Suppressor macrophage treated with lipopolysaccharide for 4 hours (primary cell): ENCODE measurements at regions not wholly inside any gene's neighbourhood (a gene's known extent, or its start where the extent isn't known, plus 50 kb on each side); places are given as distances from the start of the nearest gene placed in this dataset.
A peak's percentile ranks its signal among the peaks of the same experiment; 100 is the strongest.

Experiments used
- DNase-seq: peaks from one replicate; pipeline ENCODE4 v3.0.0-alpha.2; 2020

DNA sequence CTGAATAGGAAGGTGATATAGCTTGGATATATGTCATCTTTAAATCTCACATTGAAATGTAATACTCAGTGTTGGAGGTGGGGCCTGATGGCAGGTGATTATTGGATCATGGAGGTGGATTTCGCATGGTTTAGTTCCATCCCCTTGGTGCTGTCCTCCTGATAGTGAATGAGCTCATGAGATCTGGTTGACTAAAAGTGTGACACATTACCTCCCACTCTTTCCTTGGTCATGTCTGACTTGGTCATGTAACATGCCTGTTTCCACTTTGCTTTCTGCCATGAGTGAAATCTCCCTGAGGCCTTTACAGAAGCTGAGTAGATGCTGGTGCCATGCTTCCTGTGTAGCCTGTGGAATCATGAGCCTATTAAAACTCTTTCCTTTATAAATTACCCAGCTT, 664.5 kb upstream of the NR5A2 start:
- peak; percentile 17 for DNase-seq

GRCh38 chr1:199373139-199373538, 654.4 kb upstream of the NR5A2 start:
- DNase-seq: no peak

DNA sequence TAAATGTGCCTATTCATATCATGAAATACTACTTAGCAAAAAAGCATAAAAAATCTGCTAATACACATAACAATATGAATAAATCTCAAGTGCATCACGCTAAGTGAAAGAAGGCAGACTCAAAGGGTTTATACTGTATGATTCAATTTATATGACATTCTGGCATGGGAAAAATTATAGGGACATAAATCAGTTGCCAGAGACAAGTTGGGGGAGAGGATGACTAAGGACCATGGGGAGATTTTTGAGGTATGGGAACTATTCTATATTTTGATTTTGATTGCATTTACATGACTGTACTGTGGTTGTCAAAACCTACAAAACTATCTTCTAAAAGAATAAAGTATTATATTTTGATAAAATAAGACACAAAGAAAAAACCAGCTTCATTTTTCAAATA, 650.3 kb upstream of the NR5A2 start:
- no peak for DNase-seq

GRCh38 chr1:199383793-199384192, 643.7 kb upstream of the NR5A2 start:
- no peak for DNase-seq

- DNase-seq: no peak
These were observed 632.7 kb upstream of the NR5A2 start for GRCh38 chr1:199394856-199395255.

GRCh38 chr1:199396456-199396855, 631.1 kb upstream of the NR5A2 start:
- no peak for DNase-seq

DNA sequence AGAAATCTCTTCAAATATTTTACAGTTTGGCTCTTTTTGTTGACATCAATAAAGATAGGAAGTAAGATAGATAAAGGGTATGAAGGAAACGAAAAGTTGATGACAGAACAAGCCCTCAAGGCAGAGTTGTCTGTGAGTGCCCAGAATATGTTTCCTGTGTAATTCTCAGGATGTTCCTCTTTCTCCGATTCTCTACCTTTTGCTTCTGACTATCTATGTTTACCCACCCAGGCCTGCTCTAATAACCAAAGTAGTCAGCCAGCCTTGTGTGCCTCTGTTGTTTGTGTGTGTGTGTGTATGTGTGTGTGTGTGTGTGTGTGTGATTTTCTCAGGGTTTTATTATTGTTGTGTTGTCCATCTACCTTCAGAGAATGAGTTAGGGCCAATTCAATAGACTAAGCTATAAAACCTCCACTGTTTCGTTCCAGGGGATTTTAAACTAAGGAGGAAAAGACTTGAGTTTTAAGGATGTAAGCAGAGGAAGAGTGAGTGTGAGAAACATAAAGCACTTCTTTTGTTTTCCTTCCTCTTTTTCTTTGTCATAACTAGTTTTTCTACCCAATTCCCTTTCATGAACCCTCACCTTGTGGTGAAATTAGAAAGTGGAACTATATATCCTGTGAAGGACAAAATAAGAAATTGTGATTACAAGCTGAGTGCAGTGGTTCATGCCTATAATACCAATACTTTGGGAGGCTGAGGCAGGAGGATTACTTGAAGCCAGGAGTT, 627.4 kb upstream of the NR5A2 start:
- DNase-seq: peak; percentile 32

- peak; percentile 1 for DNase-seq
These were observed 623.9 kb upstream of the NR5A2 start for GRCh38 chr1:199403531-199404116.

DNA sequence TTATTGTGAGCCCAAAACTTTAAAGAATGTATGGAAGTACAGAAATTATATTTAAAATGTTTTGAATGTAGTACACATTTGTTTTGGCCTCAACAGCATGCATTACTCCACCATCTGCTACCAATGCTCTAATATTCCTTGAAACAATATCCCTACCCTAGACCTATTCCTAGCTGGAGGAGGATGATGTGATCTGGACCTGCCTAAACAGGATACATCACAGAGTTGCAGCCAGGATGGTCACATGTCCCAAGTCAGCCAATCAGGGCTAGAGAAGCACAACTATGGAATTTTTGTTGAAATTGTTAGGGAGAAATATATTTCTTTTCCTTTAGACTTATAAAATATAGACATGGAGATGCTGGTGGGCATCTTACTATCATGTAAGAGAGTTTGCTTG, 623.3 kb upstream of the NR5A2 start:
- DNase-seq: no peak

DNA sequence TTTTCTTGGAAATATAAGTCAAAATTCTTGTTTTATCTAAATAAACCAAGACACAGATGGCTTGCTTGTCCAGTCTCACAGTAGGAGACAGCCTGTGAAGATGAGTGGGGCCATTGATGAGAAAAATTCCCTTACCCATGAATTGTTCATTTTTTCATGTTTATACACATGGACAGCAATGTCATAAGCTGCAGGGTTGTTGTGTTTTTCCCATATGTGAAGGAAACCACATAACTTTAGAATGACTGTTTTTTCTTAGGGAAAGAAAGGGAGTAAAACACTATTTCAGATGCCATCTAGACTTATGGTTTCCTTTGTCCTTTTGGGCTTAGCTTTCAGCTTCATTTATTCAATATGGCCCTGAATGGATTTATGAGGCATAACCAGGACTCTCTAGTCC, 622.5 kb upstream of the NR5A2 start:
- no peak for DNase-seq

- DNase-seq: no peak
These were observed 621.8 kb upstream of the NR5A2 start for GRCh38 chr1:199405634-199406196.

GRCh38 chr1:199410462-199410861, 617.0 kb upstream of the NR5A2 start:
- DNase-seq: no peak

DNA sequence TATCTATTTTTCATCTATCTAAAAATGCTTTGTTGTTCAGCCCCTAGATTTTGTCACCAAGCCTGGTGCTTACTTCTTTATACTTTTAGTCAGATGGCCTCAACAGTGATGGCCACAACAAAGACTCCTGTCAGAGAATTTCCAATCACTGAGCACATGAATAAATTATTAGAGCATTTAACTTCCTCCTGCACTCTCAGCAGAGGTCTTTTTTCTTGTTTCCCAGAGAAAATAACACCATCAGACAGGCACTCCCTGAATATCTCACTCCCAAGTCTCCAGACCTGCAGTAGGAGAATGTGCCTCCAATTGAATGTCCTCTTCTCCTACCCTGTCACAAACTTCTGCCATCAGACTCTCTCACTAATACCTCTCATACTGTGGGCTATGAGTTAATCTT, 616.0 kb upstream of the NR5A2 start:
- DNase-seq: no peak

DNA sequence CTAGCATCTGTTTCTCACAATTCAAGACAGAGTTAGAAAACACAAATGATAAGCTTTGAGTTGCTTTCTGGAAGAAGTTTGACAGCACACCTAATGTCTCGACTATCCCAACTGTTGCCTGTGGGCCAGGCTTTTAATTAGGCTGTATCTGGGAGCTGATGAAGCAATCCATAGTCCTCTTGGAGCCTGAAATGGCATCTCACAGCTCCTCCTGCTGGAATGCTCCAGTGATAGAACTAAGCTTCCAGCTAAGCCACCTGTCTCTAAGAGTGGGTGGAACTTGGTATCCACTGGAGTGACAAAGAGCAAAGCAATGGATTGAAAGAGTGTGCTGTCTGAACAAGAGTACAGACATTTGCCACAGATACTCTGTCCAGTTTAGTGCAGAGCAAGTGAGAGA, 605.3 kb upstream of the NR5A2 start:
- DNase-seq: no peak

- no peak for DNase-seq
These were observed 579.6 kb upstream of the NR5A2 start for GRCh38 chr1:199447906-199448305.

- DNase-seq: no peak
These were observed 578.9 kb upstream of the NR5A2 start for GRCh38 chr1:199448646-199449045.

GRCh38 chr1:199449221-199449620, 578.3 kb upstream of the NR5A2 start:
- DNase-seq: no peak

DNA sequence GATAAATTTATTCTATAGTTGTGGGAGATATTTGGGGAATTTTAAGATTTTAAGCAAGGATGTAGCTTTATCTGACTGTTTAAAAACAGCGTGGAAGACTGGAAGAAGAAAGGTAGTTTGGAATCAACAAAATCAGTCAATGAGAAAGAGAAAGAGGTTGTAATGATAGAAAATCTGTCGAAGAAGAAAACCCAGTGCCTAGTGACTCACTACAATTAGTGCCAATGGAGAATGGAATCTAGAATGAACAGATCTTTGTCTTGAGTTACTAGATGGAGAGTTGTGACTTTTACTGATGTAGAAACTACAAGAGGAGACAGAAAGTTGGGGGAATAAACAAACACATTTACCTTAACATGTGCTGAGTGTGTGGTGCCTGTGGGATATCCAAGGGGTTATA, 577.8 kb upstream of the NR5A2 start:
- DNase-seq: no peak

DNA sequence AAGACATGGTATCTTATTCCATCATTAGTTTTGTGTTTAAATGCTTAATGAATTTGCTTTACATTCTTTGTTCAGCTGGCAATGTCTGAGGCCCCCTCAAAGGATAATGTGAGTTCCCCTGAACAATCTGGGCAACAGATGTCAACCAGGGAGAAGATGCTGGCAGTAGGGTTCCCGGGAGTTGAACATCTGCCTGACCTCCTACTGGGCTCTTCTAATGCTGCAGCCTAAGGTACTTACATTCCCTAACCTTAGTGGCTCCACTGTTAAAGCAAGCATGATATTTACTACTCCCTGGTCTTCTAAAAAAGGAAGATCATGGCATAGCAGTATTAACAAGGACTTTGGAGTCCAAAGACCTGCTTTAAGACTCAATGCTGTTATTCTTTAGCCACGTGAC, 574.9 kb upstream of the NR5A2 start:
- no peak for DNase-seq

GRCh38 chr1:199453723-199454122, 573.8 kb upstream of the NR5A2 start:
- DNase-seq: no peak

DNA sequence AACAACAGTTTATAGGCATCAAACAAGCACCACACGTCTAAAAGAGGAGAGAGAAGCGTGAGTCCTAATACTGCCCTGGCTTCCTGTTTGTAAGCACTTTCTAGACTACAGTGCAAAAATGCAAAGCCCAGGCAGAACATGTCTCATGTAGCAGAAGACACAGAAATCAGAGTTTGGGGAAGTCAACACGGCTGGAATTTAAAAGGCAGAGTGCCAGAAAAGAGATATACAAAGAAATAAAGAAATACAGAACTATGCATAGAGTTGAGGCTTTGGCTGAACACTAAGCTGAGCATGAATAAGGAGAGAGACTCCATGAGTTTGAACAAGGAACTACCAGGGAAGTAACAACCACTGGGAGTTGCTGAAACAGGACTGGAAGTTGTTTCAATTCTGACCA, 566.6 kb upstream of the NR5A2 start:
- DNase-seq: peak; percentile 38

GRCh38 chr1:199463521-199464127, 563.9 kb upstream of the NR5A2 start:
- DNase-seq: peak; percentile 62

- no peak for DNase-seq
These were observed 560.5 kb upstream of the NR5A2 start for GRCh38 chr1:199466961-199467360.

DNA sequence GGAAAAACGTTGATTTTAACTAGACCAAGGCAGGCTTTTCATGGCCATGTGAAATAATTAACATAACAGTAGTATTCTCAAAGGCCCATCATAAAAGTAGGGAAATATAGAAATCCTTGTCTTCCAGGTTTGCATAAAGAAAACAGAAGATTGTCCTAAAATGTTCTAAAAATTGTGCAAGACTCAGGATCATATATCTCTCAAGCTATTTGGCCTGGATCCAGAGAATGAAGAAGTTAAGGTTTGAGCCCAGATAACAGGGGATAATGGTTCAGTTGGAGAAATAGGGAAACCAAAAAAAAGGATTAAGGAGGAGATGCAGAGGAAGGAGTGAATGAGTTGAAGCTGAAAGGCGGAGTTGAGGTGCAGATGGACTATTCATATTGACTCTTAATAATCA, 555.5 kb upstream of the NR5A2 start:
- DNase-seq: no peak
